ENCODE measurements at regions not wholly inside any gene's neighbourhood (a gene's known extent, or its start where the extent isn't known, plus 50 kb on each side); places are given as distances from the start of the nearest gene placed in this dataset.

DNA sequence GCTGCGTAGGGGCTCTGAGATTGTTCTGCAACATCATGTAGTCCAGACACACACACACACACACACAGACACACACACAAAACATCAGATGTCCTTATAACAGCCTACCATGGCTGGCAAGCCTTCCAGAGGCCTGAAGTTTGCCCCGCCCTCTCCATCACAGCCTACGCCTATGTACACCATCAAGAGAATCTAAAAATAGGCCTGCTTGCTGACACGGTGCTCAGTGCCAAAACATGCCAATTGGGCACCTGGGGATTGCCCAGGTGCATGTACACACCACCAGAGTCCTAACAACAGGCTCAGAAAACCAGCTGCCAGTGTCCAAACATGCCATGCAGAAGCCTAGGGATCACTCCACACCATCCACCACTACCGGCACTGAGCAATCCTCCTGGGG, 391.7 kb upstream of the SPTLC3 start:
- TF ChIP-seq CTCF (IDR thresholded peaks at IDR 0.05) = no peak
- no peak for TF ChIP-seq POLR2AphosphoS5 (IDR thresholded peaks at IDR 0.05)
